ENCODE measurements at regions not wholly inside any gene's neighbourhood (a gene's known extent, or its start where the extent isn't known, plus 50 kb on each side); places are given as distances from the start of the nearest gene placed in this dataset.

DNA sequence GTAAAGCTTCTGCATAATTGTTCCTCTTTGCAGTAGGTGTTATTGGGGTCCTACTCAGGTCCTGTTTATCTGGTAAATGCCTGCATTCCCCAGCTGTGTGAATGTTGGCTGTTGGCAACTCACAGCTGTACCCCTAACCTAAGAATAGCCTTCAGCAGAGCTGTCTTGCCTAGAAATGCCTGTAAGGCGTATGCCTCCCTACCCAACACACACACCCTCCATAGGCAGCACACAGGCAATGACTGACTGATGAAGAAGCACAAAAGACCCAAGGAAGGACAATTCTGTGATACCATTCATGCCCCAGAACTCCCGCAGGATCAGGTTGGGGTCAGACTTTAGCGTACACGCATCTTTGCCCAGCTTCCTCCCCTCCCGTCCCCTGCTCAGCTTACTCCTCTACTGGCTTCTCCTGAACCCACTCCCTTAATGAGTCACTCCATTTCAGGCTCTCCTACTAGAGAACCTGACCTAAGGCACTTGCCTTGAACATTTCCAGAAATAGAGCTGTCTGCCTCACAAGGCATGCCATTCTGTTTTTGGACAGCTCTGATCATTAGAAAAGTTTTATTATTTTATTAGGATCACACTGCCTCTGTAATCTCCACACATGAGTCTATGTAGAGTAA is 99.2 kb upstream of the PIK3CG start:
- TF ChIP-seq, protein P1, sequence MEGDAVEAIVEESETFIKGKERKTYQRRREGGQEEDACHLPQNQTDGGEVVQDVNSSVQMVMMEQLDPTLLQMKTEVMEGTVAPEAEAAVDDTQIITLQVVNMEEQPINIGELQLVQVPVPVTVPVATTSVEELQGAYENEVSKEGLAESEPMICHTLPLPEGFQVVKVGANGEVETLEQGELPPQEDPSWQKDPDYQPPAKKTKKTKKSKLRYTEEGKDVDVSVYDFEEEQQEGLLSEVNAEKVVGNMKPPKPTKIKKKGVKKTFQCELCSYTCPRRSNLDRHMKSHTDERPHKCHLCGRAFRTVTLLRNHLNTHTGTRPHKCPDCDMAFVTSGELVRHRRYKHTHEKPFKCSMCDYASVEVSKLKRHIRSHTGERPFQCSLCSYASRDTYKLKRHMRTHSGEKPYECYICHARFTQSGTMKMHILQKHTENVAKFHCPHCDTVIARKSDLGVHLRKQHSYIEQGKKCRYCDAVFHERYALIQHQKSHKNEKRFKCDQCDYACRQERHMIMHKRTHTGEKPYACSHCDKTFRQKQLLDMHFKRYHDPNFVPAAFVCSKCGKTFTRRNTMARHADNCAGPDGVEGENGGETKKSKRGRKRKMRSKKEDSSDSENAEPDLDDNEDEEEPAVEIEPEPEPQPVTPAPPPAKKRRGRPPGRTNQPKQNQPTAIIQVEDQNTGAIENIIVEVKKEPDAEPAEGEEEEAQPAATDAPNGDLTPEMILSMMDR (IDR thresholded peaks at IDR 0.05): no peak
- Histone ChIP-seq H3K4me1 (no peaks in the 10 kb centered on the region), H3K9me3 (no peaks in the 10 kb centered on the region), H3K36me3 (no peaks in the 10 kb centered on the region), H3K27me3 (no peaks in the 10 kb centered on the region), H3K4me3 (no peak overlapping the region), H3K27ac (no peak overlapping the region)
- DNase-seq (ENCODE audit: low spot score in 2 of 2): no peak
- intact Hi-C loops (cut with DNase I): no loop called here

DNA sequence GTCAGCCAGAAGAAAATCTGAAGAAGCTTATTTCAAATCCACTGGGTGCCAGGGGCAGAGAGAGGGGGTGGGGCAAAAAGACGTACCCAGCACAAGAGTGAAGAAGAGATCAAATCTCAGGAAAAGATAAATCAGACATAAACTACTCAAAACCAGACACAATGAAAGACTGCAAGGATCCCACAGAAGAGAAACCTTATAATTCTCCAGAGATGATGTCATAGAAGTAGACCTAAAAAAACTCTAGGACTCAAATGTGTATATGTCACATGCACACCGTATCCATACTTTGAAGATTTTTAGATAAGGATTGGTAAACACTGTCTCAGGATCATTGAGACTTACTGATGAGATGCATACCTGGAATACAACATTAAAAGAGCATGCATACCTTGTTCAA is 98.5 kb upstream of the PIK3CG start:
- no peaks in the 10 kb centered on the region for H3K36me3 ChIP-seq
- no peak overlapping the region for H3K4me3 ChIP-seq
- no peaks in the 10 kb centered on the region for H3K4me1 ChIP-seq
- H3K27ac ChIP-seq: no peak overlapping the region
- no peaks in the 10 kb centered on the region for H3K27me3 ChIP-seq
- no peaks in the 10 kb centered on the region for H3K9me3 ChIP-seq
- DNase-seq (ENCODE audit: low spot score in 2 of 2): no peak
- TF ChIP-seq, protein P1 (IDR thresholded peaks at IDR 0.05): no peak
- intact Hi-C loops (cut with DNase I): no loop called here

DNA sequence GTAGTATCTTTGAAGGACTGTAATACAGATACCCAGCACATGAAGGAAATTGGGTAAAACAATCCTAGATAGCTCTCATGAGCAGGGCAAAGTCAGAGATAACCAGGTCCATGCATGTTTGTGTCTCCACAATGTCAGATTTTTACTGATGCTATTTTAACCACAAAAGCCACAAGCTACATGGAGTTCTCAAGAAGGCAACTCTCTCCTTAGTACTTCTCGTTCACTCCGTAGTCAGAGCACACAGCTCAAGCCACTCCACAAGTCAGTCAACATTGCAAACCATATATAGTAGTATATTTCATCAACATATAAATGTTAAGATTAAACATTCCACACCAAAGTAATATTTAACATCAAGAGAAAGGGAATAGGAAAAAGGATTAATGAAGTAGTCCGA is 98.0 kb upstream of the PIK3CG start:
- intact Hi-C loops (cut with DNase I): no loop called here
- no peak overlapping the region for H3K4me3 ChIP-seq
- no peaks in the 10 kb centered on the region for H3K36me3 ChIP-seq
- H3K27ac ChIP-seq: no peak overlapping the region
- no peaks in the 10 kb centered on the region for H3K27me3 ChIP-seq
- H3K9me3 ChIP-seq: no peaks in the 10 kb centered on the region
- no peaks in the 10 kb centered on the region for H3K4me1 ChIP-seq
- no peak for DNase-seq (ENCODE audit: low spot score in 2 of 2)
- TF ChIP-seq, protein P1 (IDR thresholded peaks at IDR 0.05): no peak

DNA sequence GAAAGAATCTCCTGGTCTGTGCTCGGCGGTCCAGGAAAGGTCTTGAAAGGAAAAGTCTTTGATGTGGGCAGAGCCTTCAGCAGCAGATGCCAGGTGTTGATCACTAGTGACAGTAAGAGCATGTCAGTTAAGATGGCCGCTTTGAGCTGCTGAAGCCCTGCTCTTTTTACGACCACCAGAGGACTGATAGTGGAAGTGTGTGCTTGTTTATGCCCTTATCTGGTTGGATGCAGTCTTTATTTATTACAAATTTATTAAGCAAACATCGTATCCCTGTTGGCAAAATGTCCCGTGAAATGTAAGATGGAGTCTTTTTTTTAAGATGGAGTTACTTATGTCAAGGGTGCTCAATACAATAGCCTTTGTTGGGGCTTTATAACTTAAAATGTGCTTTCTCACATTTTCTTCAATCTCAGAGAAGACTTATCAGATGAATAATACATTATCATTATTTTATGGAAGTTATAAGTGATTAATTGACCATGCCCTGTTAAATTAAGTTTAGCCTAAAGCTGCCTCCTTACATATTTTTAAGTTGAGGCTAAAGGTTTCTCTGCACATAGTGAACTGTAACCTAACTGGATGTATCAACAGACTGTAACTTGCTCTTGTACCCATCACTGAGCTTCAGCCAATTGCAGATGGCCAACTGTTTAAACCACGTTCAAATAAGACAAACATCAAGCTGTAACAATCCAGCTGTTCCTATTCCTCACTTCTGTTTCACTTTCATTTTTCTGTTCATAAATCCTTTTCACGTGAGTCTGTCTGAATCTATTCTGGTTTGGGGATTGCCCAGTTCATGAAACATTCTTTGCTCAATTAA is 97.4 kb upstream of the PIK3CG start:
- H3K36me3 ChIP-seq: no peaks in the 10 kb centered on the region
- no peak overlapping the region for H3K27ac ChIP-seq
- TF ChIP-seq, protein P1 (IDR thresholded peaks at IDR 0.05): no peak
- H3K9me3 ChIP-seq: no peaks in the 10 kb centered on the region
- peak overlapping the region in 1 of 2 donors; percentile 19 for H3K4me3 ChIP-seq
- H3K4me1 ChIP-seq: no peaks in the 10 kb centered on the region
- DNase-seq (ENCODE audit: low spot score in 2 of 2): no peak
- intact Hi-C loops (cut with DNase I): no loop called here
- no peaks in the 10 kb centered on the region for H3K27me3 ChIP-seq

DNA sequence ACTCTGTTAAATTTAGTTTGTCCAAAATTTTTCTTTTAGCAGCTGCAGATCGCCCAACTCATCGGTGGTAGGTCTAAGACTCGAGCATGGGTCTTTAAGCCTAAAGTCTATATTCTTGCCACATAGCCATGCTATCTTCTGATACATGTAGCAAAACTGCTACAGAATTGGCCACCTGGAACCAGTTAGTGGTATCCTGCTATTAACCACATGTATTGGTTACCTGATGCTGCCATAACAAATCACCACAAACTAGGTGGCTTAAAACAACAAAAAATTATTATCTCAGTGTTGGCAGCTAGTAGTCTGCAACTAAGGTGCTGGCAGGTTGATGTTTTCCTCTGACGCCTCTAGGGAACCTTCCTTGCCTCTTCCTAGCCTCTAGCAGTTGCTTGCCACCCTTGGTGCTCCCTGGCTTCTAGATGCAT is 96.7 kb upstream of the PIK3CG start:
- no peak overlapping the region for H3K27ac ChIP-seq
- H3K4me3 ChIP-seq: peak overlapping the region in 1 of 2 donors; percentile 19
- intact Hi-C loops (cut with DNase I): no loop called here

More for the DNA sequence above, 96.7 kb upstream of the PIK3CG start:
- no peak for DNase-seq (ENCODE audit: low spot score in 2 of 2)
- no peaks in the 10 kb centered on the region for H3K27me3 ChIP-seq
- H3K4me1 ChIP-seq: no peaks in the 10 kb centered on the region
- H3K36me3 ChIP-seq: no peaks in the 10 kb centered on the region
- TF ChIP-seq, protein P1 (IDR thresholded peaks at IDR 0.05): no peak
- H3K9me3 ChIP-seq: no peaks in the 10 kb centered on the region

Measured in ascending aorta (tissue), 2 donors.